GM18498 (cell line): ENCODE measurements at regions not wholly inside any gene's neighbourhood (a gene's known extent, or its start where the extent isn't known, plus 50 kb on each side); places are given as distances from the start of the nearest gene placed in this dataset.
"Not testable (repeated sequence)": the region's sequence is repeated elsewhere in the genome, so short reads cannot be mapped to it uniquely, and the experiment has no call there.

Experiments used
- ATAC-seq: cut with Tn5 transposase; IDR thresholded peaks from one replicate; pipeline ENCODE4 v1.9.1; 2021; ENCODE audit warnings: mild to moderate bottlenecking, moderate library complexity; ENCODE audit not compliant: unreplicated experiment

DNA sequence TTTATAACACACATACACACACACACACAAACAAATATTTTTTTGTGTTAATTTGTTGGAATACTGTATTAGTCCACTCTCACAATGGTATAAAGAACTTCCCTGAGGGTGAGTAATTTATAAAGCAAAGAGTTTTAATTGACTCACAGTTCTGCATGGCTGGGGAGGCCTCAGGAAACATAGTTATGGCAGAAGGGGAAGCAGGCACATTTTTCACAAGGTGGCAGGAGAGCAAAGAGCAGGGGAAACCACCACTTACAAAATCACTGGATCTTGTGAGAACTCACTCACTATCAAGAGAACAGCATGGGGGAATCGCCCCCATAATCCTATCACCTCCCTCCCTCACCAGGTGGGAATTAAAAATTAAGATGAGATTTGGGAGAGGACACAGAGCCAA, 205.4 kb upstream of the PTPRD start:
- no peak for ATAC-seq

DNA sequence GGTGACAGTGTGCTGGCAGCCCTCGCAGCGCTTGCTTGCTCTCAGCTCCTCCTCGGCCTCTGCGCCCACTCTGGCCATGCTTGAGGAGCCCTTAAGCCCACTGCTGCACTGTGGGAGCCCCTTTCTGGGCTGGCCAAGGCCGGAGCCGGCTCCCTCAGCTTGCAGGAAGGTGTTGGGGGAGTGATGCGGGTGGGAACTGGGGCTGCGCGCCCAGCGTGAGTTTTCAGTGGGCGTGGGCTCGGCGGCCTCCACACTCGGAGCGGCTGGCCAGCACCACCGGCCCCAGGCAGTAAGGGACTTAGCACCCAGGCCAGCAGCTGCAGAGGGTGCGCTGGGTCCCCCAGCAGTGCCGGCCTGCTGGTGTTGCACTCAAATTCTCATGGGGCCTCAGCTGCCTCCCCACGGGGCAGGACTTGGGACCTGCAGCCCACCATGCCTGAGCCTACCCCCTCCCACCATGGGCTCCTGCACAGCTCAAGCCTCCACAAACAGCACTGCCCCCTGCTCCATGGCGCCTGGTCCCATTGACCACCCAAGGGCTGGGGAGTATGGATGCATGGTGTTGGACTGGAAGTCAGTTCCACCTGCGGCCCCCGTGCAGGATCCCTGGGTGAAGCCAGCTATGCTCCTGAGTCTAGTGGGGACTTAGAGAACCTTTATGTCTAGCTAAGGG, 223.1 kb upstream of the PTPRD start:
- ATAC-seq: no peak

DNA sequence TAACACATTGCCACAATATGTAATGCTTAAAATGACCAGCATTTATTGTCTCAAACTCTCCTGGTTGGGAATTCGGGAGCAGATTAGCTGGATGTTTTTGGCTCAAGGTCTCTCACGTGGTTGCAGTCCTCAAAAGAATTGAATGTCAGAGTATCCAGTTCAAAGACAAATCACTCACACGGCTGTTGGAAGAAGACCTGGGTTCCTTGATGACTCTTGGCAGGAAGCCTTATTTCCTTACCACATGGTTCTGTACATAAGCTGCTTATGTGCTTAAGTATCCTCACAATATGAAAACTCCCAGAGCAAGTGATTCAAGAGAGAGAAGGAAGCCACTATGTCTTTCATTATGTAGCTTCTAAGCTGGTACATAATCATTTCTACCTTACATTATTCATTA, 230.3 kb upstream of the PTPRD start:
- ATAC-seq: no peak

DNA sequence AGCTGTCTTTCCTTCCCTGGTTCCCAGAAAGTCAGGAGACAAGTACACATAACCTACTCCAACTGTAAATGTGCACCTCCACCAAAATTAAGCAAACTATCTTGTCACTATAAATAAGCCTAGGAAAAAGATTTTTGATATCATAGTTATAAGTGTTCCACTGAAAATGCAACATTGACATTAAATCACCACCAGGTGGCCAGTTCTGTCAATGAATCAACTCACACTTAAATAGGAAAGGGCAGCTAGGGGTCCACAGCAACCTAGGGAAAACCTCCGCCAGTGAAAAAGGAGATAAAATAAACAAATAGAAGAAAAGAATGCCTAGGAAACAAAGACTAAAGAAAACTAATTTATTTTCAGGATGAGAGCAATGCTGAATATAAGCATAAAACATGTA, 243.0 kb upstream of the PTPRD start:
- no peak for ATAC-seq

DNA sequence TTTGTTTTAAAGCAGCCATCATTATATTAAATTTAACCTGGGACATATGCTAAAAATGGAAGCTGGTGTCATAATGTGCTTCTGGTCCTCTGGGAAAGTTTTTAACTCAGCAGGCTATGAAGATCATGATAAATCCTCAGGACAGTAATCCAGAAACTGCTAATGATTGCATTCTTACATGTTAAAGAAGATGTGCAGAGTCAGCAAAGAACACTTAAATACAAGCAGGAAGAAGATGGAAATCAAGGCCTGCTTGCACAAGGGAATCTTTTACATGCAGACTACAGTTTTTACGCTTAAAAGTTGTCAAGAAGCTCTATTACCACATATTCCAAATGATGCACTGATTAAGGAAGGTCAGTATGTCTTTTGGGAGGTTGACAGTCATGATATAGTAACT, 246.0 kb upstream of the PTPRD start:
- no peak for ATAC-seq

DNA sequence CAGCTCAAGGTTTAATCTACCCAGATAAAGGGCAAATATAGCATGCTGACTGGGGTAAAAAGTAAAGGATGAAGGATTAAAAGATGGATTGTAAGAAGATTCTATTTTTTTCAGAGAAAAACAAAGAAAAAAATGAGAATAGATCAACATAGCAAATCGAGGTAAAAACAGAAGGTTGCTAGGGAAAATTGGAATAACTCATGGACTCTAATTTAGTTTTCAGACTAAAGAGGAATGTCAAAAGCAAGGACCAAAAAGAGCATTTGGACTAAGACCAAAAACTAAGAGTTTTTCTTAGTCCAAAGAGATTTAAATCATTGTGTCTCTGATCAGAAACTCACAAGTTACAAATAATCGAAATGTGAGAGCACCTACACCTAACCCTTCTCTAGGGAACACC, 250.7 kb upstream of the PTPRD start:
- ATAC-seq: no peak

DNA sequence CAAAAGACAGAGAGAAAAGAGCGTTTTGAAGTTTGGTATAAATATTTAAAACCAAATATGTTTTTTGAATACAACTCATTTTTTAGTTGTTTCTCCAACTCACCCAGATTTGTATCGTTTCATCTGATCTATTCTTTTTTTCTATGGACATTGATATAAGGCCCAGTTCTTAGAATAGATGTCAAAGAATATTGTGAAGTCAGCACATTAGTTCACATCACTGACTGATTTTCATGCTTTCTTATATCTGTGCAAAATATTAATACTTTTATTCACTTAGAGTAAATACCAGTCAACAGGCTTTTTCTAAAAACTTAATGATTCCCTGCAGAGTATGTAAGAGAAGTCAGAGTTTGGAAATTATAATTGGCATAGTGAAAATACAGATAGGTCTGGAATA, 254.4 kb upstream of the PTPRD start:
- ATAC-seq: no peak

DNA sequence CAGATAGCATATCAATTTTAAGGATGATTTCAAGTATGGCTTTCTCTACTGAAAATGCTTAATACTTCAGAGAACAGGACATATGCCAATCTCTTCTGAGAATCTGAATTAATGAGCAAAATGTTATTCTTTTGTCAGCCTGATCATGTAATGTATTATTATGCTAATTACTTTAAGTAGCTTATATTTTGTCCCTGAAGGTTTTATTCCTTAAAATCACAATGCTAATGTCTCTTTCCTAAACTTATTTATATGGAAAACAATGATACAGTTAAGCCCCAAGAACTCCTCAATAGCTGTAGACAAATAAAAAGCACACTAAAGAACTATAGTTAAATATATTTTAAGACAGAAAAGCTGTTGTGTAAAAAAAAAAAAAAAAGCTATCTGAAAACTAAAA, 256.9 kb upstream of the PTPRD start:
- ATAC-seq: no peak

DNA sequence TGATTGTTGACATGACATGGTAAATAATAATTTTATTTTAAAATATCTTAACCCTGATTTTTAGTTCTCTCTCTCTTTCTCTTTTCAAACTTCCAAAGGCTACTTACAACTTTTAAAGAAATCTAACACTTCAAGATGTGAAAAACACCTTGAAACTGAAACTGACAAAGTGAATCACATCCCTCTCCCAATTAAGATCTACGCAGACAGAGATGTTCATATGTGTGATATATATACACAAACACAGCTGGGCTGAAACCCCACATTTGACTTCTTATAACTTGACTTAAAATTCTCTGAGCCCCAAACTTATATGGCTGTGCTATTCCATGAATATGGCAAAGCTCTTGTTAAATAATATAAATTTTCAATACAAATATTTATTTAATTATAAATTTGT, 261.2 kb upstream of the PTPRD start:
- no peak for ATAC-seq

DNA sequence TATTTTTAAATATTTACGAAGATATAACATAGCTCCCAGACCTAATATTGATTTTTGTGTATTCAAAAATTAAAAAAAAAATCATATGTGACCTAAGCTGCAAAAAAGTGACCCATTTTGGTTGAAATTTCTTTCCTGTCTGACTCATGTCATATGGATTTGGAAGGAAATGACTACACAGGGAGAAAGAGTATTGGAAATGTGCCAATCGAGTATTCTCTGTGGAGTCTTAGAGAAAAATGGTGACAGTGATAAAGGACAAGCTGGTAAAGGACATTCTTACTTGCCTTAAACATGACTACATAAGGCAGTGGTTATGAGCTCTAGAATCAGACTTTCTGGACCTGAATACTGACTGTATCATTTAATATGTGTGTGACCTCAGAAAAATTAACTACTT, 262.9 kb upstream of the PTPRD start:
- no peak for ATAC-seq

DNA sequence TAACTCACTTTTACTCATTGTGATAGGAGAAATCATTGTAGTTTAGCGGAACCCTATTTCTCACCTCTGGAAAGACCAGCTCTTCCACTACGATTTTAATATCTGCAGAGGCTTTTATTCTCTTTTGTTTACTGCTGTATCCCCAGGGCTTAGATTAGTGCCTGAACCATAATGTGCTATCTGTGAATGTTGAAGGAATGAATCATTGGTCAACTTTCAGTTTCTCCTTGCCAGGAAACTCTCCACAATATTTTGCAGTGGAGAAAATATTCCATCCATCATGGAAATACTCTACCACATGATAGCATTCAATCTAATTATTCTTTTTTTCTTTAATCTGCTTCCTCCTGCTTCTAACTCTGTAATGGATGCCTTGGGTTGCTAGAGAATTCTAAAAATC, 263.5 kb upstream of the PTPRD start:
- no peak for ATAC-seq

DNA sequence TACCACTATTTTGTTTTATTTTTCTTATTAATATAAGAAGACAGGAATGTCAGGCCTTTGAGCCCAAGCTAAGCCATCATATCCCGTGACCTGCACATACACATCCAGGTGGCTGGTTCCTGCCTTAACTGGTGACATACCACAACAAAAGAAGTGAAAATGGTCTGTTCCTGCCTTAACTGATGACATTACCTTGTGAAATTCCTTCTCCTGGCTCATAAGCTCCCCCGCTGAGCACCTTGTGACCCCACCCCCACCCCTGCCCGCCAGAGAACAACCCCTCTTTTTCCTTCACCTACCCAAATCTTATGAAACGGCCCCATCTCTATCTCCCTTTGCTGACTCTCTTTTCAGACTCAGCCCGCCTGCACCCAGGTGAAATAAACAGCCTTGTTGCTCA, 277.5 kb upstream of the PTPRD start:
- ATAC-seq: not testable (repeated sequence)

DNA sequence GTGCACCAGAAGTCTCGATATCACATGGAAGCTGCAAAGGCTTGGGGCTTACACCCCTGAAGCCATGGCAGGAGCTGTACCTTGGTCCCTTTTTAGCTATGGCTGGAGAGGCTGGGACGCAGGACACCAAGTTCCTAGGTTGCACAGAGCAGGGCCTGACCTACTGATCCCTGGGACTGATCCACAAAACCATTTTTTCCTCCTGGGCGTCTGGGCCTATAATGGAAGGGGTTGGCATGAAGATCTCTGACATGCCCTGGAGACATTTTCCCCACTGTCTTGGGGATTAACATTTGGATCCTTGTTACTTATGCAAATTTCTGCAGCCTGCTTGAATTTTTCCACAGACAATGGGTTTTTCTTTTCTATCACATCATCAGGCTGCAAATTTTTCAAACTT, 286.7 kb upstream of the PTPRD start:
- no peak for ATAC-seq

DNA sequence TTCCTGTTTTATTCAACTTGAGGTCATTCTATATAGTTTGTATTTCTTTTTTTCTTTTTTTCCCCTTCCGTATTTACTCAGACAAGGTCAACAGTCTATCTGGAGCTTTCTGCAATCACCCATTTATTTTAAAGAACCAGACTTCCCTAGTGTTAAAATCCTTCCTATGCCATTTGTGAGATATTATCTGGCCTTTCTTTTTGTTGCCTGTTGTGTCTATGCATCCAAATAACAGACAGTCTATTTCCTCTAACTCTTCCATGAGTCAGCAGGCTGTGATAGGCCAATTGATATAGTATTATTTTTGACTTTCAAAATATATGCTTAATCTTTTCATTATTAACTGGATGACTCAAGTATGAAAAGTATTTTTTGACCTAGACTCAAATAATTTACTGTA, 291.2 kb upstream of the PTPRD start:
- no peak for ATAC-seq

DNA sequence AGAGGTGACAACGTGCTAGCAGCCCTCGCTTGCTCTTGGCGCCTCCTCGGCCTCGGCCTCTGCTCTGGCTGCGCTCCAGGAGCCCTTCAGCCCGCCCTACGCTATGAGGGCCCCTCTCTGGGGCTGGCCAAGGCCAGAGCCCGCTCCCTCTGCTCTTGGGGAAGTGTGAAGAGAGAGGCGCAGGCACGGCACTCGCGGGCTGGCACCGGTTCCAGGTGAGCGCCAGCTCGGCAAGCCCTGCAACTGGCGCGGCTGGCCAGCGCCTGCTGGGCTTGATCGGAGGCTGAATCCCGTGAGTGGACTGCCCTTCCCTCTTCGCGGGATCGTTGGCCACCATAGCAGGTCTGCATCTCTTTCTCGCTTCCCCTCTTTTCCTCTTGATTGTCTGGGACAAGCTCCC, 298.0 kb upstream of the PTPRD start:
- no peak for ATAC-seq

DNA sequence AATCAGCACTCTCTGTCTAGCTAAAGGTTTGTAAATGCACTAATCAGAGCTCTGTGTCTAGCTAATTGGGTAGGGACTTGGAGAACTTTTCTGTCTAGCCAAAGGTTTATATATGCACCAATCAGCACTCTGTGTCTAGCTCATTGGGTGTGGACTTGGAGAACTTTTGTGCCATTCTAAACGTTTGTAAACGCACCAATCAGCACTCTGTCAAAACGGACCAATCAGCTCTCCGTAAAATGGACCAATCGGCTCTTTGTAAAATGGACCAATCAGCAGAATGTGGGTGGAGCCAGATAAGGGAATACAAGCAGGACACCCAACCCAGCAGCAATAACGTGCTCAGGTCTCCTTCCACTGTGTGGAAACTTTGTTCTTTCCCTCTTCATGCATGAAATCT, 298.6 kb upstream of the PTPRD start:
- ATAC-seq: no peak

DNA sequence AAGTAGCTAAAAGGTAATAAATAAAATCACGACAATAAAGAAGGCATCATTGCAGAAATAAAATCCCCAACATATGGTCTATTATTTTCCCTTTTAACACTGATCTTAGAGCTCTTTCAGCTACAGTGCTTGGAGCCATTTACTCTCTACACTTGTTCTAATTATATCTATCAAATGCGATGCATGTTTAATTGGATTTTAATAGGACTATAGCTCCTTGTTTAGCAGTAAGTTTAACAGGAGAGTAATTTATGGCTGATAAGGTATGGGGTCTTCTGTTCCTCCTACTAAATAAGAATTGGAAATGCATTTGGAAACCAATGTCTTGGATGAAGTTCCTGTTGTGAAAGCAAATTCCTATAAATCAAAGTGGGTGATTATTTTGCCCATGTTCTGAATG, 304.2 kb upstream of the PTPRD start:
- ATAC-seq: no peak

DNA sequence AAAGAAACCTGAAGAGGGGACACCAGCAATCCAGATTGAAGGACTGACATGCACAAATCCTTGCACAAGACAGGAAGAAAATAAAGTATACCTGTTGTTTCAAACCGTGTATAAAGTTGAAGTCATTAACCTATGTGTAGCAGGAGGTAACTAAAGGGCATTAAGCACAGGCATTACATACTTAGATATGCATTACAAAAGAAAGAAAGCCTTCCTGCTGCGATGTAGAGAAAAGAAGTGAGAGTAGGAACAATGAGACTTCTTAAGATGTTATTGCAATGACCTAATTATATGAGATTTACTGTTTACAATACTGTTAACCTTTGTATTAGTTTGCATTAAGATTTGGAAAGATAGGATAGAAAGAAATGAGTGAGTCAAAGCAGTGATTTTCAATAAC, 308.9 kb upstream of the PTPRD start:
- ATAC-seq: no peak

DNA sequence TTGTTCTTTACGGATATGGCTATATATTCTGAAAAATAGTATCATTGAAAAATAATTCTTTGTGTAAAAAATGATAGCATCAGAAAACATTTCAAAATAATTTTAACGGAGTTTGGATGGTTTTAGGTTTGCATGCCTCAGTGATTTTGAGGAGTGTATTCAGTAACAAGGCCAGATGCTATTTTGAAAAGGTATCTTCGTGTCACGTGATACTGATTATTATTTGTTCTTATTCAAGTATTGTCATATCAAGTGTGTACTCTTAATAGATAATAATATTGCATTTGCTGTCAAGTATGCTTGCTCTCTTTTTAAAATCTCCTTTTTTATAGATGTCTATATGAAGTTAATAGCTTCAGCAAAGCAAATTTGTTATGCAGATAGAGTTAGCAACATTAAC, 313.1 kb upstream of the PTPRD start:
- no peak for ATAC-seq

DNA sequence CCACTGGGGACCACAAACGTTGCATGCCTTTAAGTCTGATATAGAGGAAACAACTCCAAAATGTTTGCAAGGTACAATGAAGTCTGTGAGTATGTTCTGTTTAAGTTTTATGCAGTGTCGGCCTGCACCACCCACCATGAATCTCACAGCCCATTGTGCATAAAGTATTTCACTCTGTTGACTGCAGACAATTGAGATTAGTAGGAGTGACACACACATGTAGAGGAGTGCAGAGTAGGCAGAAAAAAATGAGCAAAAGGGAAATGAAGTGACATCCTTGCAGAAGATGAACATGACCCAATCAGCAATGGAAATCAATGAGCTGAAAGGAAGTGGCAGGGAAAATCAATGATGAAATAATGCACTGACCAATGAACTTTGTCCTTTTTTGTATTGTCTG, 315.6 kb upstream of the PTPRD start:
- ATAC-seq: no peak

DNA sequence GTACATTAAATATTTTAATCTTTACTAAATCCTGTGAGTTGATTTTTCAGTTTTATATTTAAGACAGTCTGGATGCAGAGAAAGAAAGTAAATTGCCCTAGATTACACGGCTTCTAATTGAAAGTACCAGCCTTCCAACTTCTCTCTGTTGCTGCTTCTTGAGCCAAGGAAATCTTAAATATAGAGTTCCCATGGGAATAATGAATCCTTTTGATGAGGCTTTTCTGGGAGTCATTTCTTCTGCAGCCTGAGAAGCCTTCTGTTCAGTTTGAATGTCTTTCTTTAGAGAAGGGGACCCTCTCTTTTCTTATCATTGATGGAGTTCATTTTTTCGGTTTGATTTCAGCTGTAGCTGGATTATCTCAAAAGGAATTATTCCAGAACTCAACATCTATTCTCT, 317.3 kb upstream of the PTPRD start:
- no peak for ATAC-seq

DNA sequence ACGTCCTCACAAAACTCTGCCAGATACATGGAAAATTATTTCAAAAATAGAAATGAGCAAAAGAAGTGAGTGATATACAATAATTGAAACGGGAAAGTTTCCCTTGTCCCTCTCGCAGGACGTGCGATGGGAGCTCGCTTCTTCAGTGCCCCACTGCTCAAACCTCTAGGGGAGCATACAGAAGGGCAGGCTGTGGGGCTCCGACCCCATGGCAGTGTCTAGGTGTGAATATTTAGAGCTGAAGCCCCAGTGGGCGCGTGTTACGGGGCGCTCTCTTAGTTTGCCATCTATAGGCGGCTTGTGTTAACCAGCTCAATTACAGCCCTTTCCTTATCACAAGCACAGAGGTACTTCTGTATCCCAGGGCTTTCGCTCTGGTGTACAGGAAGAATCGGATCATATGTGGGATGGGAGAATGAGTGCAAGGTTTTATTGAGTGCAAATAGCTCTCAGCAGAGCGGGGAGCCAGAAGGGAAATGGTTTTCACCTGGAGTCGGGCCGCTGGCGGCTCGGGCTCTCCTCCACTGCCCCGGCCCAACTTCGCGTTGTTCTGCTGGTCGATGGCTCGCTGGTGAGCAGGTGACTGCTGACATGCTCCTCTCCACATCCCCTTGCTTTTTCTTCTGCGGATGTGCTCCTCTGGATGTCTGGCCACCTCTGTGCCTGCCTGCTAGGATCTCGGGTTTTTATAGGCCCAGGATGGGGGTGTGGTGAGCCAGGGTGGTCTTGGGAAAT, 334.0 kb upstream of the PTPRD start:
- no peak for ATAC-seq

DNA sequence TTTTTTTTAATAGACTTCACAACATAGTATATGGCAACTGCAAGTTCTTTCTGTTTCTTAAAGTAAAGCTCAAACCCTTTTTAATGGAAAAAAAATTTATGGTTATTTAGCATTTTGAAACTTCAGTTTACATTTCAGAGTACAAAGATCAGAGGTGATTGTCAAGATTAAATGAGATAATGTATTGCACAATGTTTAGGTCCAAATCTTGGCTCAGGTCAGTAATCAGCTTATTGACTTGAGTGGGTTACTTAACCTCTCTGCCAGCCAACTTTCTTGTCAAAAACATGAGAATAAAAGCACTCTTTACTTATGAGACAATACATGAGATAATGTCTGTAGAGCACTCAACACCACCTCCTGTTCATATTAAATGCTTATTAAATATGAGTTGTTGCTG, 345.1 kb upstream of the PTPRD start:
- ATAC-seq: no peak
